Spleen (tissue), 11 donors: ENCODE measurements at regions not wholly inside any gene's neighbourhood (a gene's known extent, or its start where the extent isn't known, plus 50 kb on each side); places are given as distances from the start of the nearest gene placed in this dataset.

Experiments
- DNase-seq: peaks from one replicate; pipeline ENCODE4 v3.0.0-alpha.2; 2020
- H3K27ac ChIP-seq, 8 donors: fragments of 200-600 bp; sonication (generic) in 7 of 8; 1 replicate in 4 of 8; 2 replicates in 4 of 8; pipeline versions ENCODE4 v1.5.0 to v1.8.0; 2016 to 2021; ENCODE audit warnings: inconsistent platforms in 4 of 8, mild to moderate bottlenecking in 4 of 8, moderate library complexity in 1 of 8
- H3K27me3 ChIP-seq, 7 donors: fragments of 200-600 bp; sonication (generic) in 6 of 7; replicated peaks in 1 of 7; 1 replicate in 4 of 7; 2 replicates in 3 of 7; pipeline versions ENCODE4 v1.5.0 to v1.8.0; 2016 to 2021; ENCODE audit warnings: inconsistent platforms in 3 of 7, mild to moderate bottlenecking in 1 of 7
- H3K36me3 ChIP-seq, 6 donors: fragments of 200-600 bp; sonication (generic) in 5 of 6; 1 replicate in 4 of 6; 2 replicates in 2 of 6; pipeline versions ENCODE4 v1.5.0 to v1.8.0; 2016 to 2021; ENCODE audit warnings: inconsistent platforms in 2 of 6
- H3K4me1 ChIP-seq, 6 donors: fragments of 200-600 bp; sonication (generic) in 5 of 6; 1 replicate in 3 of 6; 2 replicates in 3 of 6; pipeline versions ENCODE4 v1.5.0 to v1.8.0; 2016 to 2021; ENCODE audit warnings: inconsistent platforms in 3 of 6
- H3K4me3 ChIP-seq, 8 donors: fragments of 200-600 bp; sonication (generic) in 7 of 8; 1 replicate in 4 of 8; 2 replicates in 4 of 8; pipeline versions ENCODE4 v1.5.0 to v1.8.0; 2016 to 2021; ENCODE audit warnings: inconsistent platforms in 4 of 8, mild to moderate bottlenecking in 4 of 8, moderate library complexity in 2 of 8
- H3K9me3 ChIP-seq, 8 donors: fragments of 200-600 bp; sonication (generic) in 7 of 8; 1 replicate in 4 of 8; 2 replicates in 4 of 8; pipeline versions ENCODE4 v1.5.0 to v1.8.0; 2016 to 2021; ENCODE audit warnings: inconsistent platforms in 4 of 8
- CTCF ChIP-seq, 11 experiments: fragments of 200-600 bp in 7 of 11; fragments of 450-650 bp in 4 of 11; sonication (generic) in 4 of 11; IDR thresholded peaks in 8 of 11; conservative IDR thresholded peaks in 3 of 11; 1 replicate in 7 of 11; 2 replicates in 4 of 11; pipeline versions ENCODE4 v1.4.0 to v1.8.0; 2016 to 2021; ENCODE audit warnings: antibody characterized with exemption in 11 of 11, inconsistent platforms in 4 of 11, mild to moderate bottlenecking in 1 of 11
- POLR2A ChIP-seq, 3 donors: fragments of 450-650 bp; IDR thresholded peaks; one replicate each; pipeline ENCODE4 v1.5.1; 2017; ENCODE audit warnings: antibody characterized with exemption in 3 of 3, mild to moderate bottlenecking in 1 of 3
- POLR2AphosphoS5 ChIP-seq, 3 donors: sonication (generic); formaldehyde crosslinking; IDR thresholded peaks; one replicate each; pipeline ENCODE4 v1.5.1; 2017; ENCODE audit warnings: antibody characterized with exemption in 3 of 3
- WGBS, 5 donors: extraction: QIAGEN DNeasy Blood & Tissue Kit in 3 of 5; methylation state at CpG; one replicate each; pipeline versions ENCODE4 v1.1.5 to v1.1.7; 2013 to 2018; 5-methylcytosine and 5-hydroxymethylcytosine counted together
- intact Hi-C: fragments of 100-400 bp; cut with DNase I; formaldehyde crosslinking; loops from one replicate; pipeline ENCODE4 v1.15.0; 2023; ENCODE audit warnings: low total_unique reads
- donor health status: healthy with polysubstance abuse.
- donor health status: DM: no; HTN: no; CAD: no; lungs with moderate emphysema.
- donor health status: DM: no; HTN: no; CAD: no.
- donor health status: Bipolar disorder and iron deficiency.
- donor health status: healthy.
- donor health status: DM: no; HTN: no; CAD: no.
- donor health status: DM: yes; HTN: yes; CAD: no.

- no peaks in the 10 kb centered on the region for H3K4me1 ChIP-seq
- intact Hi-C loops = no loop called here
- H3K9me3 ChIP-seq = peaks cover 0 to 13% (median 0%) of the 10 kb centered on the region in 8 donors
- DNase-seq = no peak
- WGBS, 5 donors = 68 to 81% (median 75%) methylated on average over 2 of the region's 2 CpGs
- H3K36me3 ChIP-seq = no peaks in the 10 kb centered on the region
- H3K27me3 ChIP-seq = no peaks in the 10 kb centered on the region
- no peak for TF ChIP-seq POLR2A (IDR thresholded peaks at IDR 0.05)
- no peak for TF ChIP-seq POLR2AphosphoS5 (IDR thresholded peaks at IDR 0.05)
- no peak for TF ChIP-seq CTCF (IDR thresholded peaks at IDR 0.05 in 8 of 11, conservative IDR thresholded peaks at IDR 0.05 in 3 of 11)
- no peak overlapping the region for H3K27ac ChIP-seq
- no peak overlapping the region for H3K4me3 ChIP-seq
Measured at GRCh38 chr16:76201385-76201784, 75.8 kb upstream of the CNTNAP4 start.

- 44 to 85% (median 57%) methylated on average over 2 of the region's 2 CpGs for WGBS, 5 donors
- Histone ChIP-seq H3K4me1 (no peaks in the 10 kb centered on the region), H3K4me3 (no peak overlapping the region)
Measured at GRCh38 chr16:76204249-76204648, 73.0 kb upstream of the CNTNAP4 start.

GRCh38 chr16:76207270-76207669 lies 69.9 kb upstream of the CNTNAP4 start:
- no peak overlapping the region for H3K4me3 ChIP-seq
- H3K27ac ChIP-seq = no peak overlapping the region
- H3K36me3 ChIP-seq = no peaks in the 10 kb centered on the region
- H3K9me3 ChIP-seq = peaks cover 0 to 16% (median 3%) of the 10 kb centered on the region in 8 donors
- H3K4me1 ChIP-seq = no peaks in the 10 kb centered on the region
- TF ChIP-seq POLR2A (IDR thresholded peaks at IDR 0.05) = no peak
- TF ChIP-seq CTCF (IDR thresholded peaks at IDR 0.05 in 8 of 11, conservative IDR thresholded peaks at IDR 0.05 in 3 of 11) = no peak
- TF ChIP-seq POLR2AphosphoS5 (IDR thresholded peaks at IDR 0.05) = no peak
- intact Hi-C loops = no loop called here
- DNase-seq = no peak
- no peaks in the 10 kb centered on the region for H3K27me3 ChIP-seq
- WGBS, 5 donors = 39 to 62% (median 47%) methylated on average over 3 of the region's 3 CpGs

More at GRCh38 chr16:76204249-76204648, 73.0 kb upstream of the CNTNAP4 start:
- intact Hi-C loops = no loop called here
- TF ChIP-seq POLR2AphosphoS5 (IDR thresholded peaks at IDR 0.05) (no peak), POLR2A (IDR thresholded peaks at IDR 0.05) (no peak), CTCF (IDR thresholded peaks at IDR 0.05 in 8 of 11, conservative IDR thresholded peaks at IDR 0.05 in 3 of 11) (no peak)
- Histone ChIP-seq H3K36me3 (no peaks in the 10 kb centered on the region), H3K27ac (no peak overlapping the region), H3K27me3 (no peaks in the 10 kb centered on the region), H3K9me3 (peaks cover 0 to 13% (median 0%) of the 10 kb centered on the region in 8 donors)
- DNase-seq = no peak

DNA sequence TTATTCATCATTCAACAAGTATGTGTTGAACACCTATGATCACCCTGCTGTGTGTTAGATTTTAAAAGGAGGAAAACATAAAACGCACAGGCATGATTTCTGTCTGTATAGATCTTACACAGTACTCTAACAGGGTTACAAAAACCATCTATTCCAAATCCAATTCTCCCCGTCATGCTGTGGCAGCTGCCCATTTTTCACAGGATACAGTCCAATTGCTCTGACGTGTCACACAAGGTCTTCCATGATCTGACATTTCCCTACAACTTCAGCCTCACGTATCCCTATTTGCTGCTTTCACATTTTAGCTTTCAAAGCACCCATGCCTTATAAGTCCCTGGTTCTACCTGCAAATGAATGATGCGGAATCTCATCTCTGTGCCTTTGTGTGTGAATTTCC lies 67.0 kb upstream of the CNTNAP4 start:
- H3K4me1 ChIP-seq = no peaks in the 10 kb centered on the region
- H3K27ac ChIP-seq = no peak overlapping the region
- WGBS, 5 donors = 65 to 76% (median 70%) methylated on average over 5 of the region's 5 CpGs
- no peaks in the 10 kb centered on the region for H3K36me3 ChIP-seq
- H3K9me3 ChIP-seq = peaks cover 0 to 23% (median 14%) of the 10 kb centered on the region in 8 donors
- H3K4me3 ChIP-seq = no peak overlapping the region
- TF ChIP-seq CTCF (IDR thresholded peaks at IDR 0.05 in 8 of 11, conservative IDR thresholded peaks at IDR 0.05 in 3 of 11) = no peak
- TF ChIP-seq POLR2AphosphoS5 (IDR thresholded peaks at IDR 0.05) = no peak
- TF ChIP-seq POLR2A (IDR thresholded peaks at IDR 0.05) = no peak
- no peak for DNase-seq
- intact Hi-C loops = no loop called here
- no peaks in the 10 kb centered on the region for H3K27me3 ChIP-seq
